Activated CD4-positive, alpha-beta T cell treated with anti-CD3 and anti-CD28 coated beads, Interleukin-2, amount 50 U/mL, for 16 hours (primary cell): ENCODE measurements at regions not wholly inside any gene's neighbourhood (a gene's known extent, or its start where the extent isn't known, plus 50 kb on each side); places are given as distances from the start of the nearest gene placed in this dataset.
"Not testable (repeated sequence)": the region's sequence is repeated elsewhere in the genome, so short reads cannot be mapped to it uniquely, and the experiment has no call there.

Experiments used
- DNase-seq: peaks from one replicate; pipeline ENCODE4 v3.0.0-alpha.2; 2020

GRCh38 chr1:147061880-147062279, 110.4 kb downstream of the PRKAB2 start:
- not testable (repeated sequence) for DNase-seq

- DNase-seq = no peak
Measured at GRCh38 chr1:147053269-147053668, 115.1 kb downstream of the NBPF12 start.

- DNase-seq = no peak
Measured at GRCh38 chr1:147052677-147053076, 114.6 kb downstream of the NBPF12 start.

- no peak for DNase-seq
Measured at GRCh38 chr1:147052143-147052542, 114.0 kb downstream of the NBPF12 start.

GRCh38 chr1:147051136-147051535, 113.0 kb downstream of the NBPF12 start:
- no peak for DNase-seq

GRCh38 chr1:147050654-147051053, 112.5 kb downstream of the NBPF12 start:
- DNase-seq = no peak

- DNase-seq = peak; percentile 22
Measured at GRCh38 chr1:147046863-147047394, 108.8 kb downstream of the NBPF12 start.

GRCh38 chr1:147046189-147046862, 108.2 kb downstream of the NBPF12 start:
- peak; percentile 64 for DNase-seq
